Panc1 (cell line): ENCODE measurements at regions not wholly inside any gene's neighbourhood (a gene's known extent, or its start where the extent isn't known, plus 50 kb on each side); places are given as distances from the start of the nearest gene placed in this dataset.

Experiments used
- REST ChIP-seq, 2 experiments: IDR thresholded peaks; 2 replicates each; pipeline ENCODE4 v1.6.1; 2011 to 2012; ENCODE audit warnings: low read depth in 2 of 2, control low read depth in 1 of 2, low read length in 1 of 2, mild to moderate bottlenecking in 1 of 2, moderate library complexity in 1 of 2; ENCODE audit not compliant: insufficient read depth in 1 of 2
- SIN3A ChIP-seq: IDR thresholded peaks from 2 replicates; pipeline ENCODE4 v1.6.1; 2012; ENCODE audit warnings: low read depth, mild to moderate bottlenecking, low read length, moderate library complexity, borderline replicate concordance; ENCODE audit not compliant: insufficient read depth
- TF ChIP-seq, protein P1 (sequence below): fragments of 450-650 bp; IDR thresholded peaks from 2 replicates; pipeline ENCODE4 v1.5.1; 2017; ENCODE audit warnings: mild to moderate bottlenecking

- TF ChIP-seq, protein P1, sequence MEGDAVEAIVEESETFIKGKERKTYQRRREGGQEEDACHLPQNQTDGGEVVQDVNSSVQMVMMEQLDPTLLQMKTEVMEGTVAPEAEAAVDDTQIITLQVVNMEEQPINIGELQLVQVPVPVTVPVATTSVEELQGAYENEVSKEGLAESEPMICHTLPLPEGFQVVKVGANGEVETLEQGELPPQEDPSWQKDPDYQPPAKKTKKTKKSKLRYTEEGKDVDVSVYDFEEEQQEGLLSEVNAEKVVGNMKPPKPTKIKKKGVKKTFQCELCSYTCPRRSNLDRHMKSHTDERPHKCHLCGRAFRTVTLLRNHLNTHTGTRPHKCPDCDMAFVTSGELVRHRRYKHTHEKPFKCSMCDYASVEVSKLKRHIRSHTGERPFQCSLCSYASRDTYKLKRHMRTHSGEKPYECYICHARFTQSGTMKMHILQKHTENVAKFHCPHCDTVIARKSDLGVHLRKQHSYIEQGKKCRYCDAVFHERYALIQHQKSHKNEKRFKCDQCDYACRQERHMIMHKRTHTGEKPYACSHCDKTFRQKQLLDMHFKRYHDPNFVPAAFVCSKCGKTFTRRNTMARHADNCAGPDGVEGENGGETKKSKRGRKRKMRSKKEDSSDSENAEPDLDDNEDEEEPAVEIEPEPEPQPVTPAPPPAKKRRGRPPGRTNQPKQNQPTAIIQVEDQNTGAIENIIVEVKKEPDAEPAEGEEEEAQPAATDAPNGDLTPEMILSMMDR, result no peak; the same call in 1 of the 2 replicates
- no peak for TF ChIP-seq SIN3A
- no peak for TF ChIP-seq REST (IDR thresholded peaks at IDR 0.05; ENCODE audit: insufficient read depth in 1 of 2, low read depth in 2 of 2, low read length in 1 of 2)
Observed at GRCh38 chr7:112970771-112971170, 115.9 kb downstream of the GPR85 start.
